ENCODE measurements at regions not wholly inside any gene's neighbourhood (a gene's known extent, or its start where the extent isn't known, plus 50 kb on each side); places are given as distances from the start of the nearest gene placed in this dataset.

GRCh38 chr18:30088238-30089015 is 954.1 kb downstream of the DSC3 start:
- DNase-seq (no peak), ATAC-seq (no peak)
- Histone ChIP-seq H3K27me3 (no peaks in the 10 kb centered on the region), H3K4me1 (no peaks in the 10 kb centered on the region), H3K27ac (no peak overlapping the region), H3K36me3 (replicated peaks in 1 of 2; ENCODE audit: insufficient read depth in 1 of 2, low read depth in 2 of 2) (no peaks in the 10 kb centered on the region), H3K4me3 (no peak overlapping the region), H3K9me3 (no peaks in the 10 kb centered on the region)
- intact Hi-C loops (cut with DNase I), result no loop called here
- TF ChIP-seq, protein P1, sequence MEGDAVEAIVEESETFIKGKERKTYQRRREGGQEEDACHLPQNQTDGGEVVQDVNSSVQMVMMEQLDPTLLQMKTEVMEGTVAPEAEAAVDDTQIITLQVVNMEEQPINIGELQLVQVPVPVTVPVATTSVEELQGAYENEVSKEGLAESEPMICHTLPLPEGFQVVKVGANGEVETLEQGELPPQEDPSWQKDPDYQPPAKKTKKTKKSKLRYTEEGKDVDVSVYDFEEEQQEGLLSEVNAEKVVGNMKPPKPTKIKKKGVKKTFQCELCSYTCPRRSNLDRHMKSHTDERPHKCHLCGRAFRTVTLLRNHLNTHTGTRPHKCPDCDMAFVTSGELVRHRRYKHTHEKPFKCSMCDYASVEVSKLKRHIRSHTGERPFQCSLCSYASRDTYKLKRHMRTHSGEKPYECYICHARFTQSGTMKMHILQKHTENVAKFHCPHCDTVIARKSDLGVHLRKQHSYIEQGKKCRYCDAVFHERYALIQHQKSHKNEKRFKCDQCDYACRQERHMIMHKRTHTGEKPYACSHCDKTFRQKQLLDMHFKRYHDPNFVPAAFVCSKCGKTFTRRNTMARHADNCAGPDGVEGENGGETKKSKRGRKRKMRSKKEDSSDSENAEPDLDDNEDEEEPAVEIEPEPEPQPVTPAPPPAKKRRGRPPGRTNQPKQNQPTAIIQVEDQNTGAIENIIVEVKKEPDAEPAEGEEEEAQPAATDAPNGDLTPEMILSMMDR (IDR thresholded peaks at IDR 0.05), result no peak

DNA sequence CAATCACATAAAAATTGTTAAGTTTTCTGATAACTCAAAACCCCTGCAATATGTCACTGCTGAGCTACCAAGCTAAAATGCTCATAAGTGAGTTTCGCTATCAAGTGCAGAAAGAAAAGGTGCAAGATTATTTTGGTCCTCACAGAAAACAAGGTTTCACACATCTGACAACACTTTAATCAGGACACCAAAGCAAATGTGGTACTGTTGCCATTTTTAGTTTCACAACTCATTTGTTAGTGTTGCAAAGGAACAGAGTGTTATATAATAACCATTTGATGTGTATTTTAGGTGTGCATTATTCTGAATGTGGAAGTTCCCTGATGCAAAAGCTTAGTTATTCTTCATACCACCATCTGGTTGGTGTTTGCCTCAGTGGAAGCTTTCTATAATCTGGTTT is 956.2 kb downstream of the DSC3 start:
- intact Hi-C loops (cut with DNase I), result no loop called here
- no peak for DNase-seq
- 78 to 83% methylated on average over 1 of the region's 1 CpG for WGBS, 2 donors

DNA sequence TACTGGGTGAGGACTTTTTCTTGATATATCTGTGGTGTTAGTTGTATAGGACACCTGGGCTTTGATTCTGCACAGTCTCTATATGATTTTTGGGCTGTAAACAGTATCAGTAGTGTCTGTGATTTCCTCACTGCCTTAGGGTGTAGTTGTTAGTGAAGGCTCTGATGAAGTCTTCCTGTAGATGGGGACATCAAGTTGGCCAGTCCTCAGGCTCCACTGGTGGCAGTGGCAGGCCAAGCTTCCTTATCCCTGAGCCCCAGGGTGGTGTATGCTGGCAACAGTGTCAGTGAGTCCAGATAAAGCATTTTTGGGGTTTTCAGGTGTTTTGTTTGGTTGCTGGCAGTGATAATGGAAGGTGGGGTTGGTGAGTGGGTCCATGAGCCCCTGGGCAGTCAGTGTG is 961.4 kb downstream of the DSC3 start:
- Histone ChIP-seq H3K4me3 (no peak overlapping the region), H3K27ac (no peak overlapping the region), H3K27me3 (no peaks in the 10 kb centered on the region), H3K36me3 (replicated peaks in 1 of 2; ENCODE audit: insufficient read depth in 1 of 2, low read depth in 2 of 2) (no peaks in the 10 kb centered on the region), H3K9me3 (peaks cover 0 to 9% (median 0%) of the 10 kb centered on the region in 3 donors), H3K4me1 (no peaks in the 10 kb centered on the region)
- intact Hi-C loops (cut with DNase I), result no loop called here
- TF ChIP-seq POLR2A (IDR thresholded peaks at IDR 0.05), result no peak
- TF ChIP-seq, protein P1 (IDR thresholded peaks at IDR 0.05), result no peak
- DNase-seq, result no peak
- ATAC-seq, result no peak

More for the DNA sequence above, 956.2 kb downstream of the DSC3 start:
- no peaks in the 10 kb centered on the region for H3K36me3 ChIP-seq (replicated peaks in 1 of 2; ENCODE audit: insufficient read depth in 1 of 2, low read depth in 2 of 2)
- H3K4me1 ChIP-seq, result no peaks in the 10 kb centered on the region
- no peak overlapping the region for H3K4me3 ChIP-seq
- no peak overlapping the region for H3K27ac ChIP-seq
- TF ChIP-seq POLR2A (IDR thresholded peaks at IDR 0.05), result no peak
- TF ChIP-seq, protein P1 (IDR thresholded peaks at IDR 0.05), result no peak
- no peak for ATAC-seq
- peaks cover 0 to 6% (median 0%) of the 10 kb centered on the region in 3 donors for H3K9me3 ChIP-seq
- H3K27me3 ChIP-seq, result no peaks in the 10 kb centered on the region

GRCh38 chr18:30072609-30073385 is 969.7 kb downstream of the DSC3 start:
- DNase-seq, result no peak
- intact Hi-C loops (cut with DNase I), result no loop called here
- Histone ChIP-seq H3K36me3 (replicated peaks in 1 of 2; ENCODE audit: insufficient read depth in 1 of 2, low read depth in 2 of 2) (no peaks in the 10 kb centered on the region), H3K27me3 (no peaks in the 10 kb centered on the region), H3K27ac (no peak overlapping the region), H3K4me3 (no peak overlapping the region), H3K9me3 (peaks cover 0 to 16% (median 0%) of the 10 kb centered on the region in 3 donors), H3K4me1 (no peaks in the 10 kb centered on the region)
- WGBS, 2 donors, result 47% methylated on average over 5 of the region's 5 CpGs
- ATAC-seq, result no peak
- no peak for TF ChIP-seq POLR2A (IDR thresholded peaks at IDR 0.05)

GRCh38 chr18:30066288-30066687 is 976.3 kb downstream of the DSC3 start:
- H3K36me3 ChIP-seq (replicated peaks in 1 of 2; ENCODE audit: insufficient read depth in 1 of 2, low read depth in 2 of 2), result no peaks in the 10 kb centered on the region
- TF ChIP-seq POLR2A (IDR thresholded peaks at IDR 0.05), result no peak
- TF ChIP-seq, protein P1 (IDR thresholded peaks at IDR 0.05), result no peak
- no peaks in the 10 kb centered on the region for H3K27me3 ChIP-seq
- H3K27ac ChIP-seq, result no peak overlapping the region
- H3K4me3 ChIP-seq, result no peak overlapping the region
- H3K4me1 ChIP-seq, result no peaks in the 10 kb centered on the region
- 39 to 45% methylated on average over 3 of the region's 3 CpGs for WGBS, 2 donors
- intact Hi-C loops (cut with DNase I), result no loop called here
- ATAC-seq (no peak), DNase-seq (no peak)
- no peaks in the 10 kb centered on the region for H3K9me3 ChIP-seq

All from body of pancreas (tissue), 4 donors.